PC-3 (cell line): ENCODE measurements at regions not wholly inside any gene's neighbourhood (a gene's known extent, or its start where the extent isn't known, plus 50 kb on each side); places are given as distances from the start of the nearest gene placed in this dataset.

Experiments
- CTCF ChIP-seq: fragments of 300-600 bp; sonication (generic); conservative IDR thresholded peaks from 2 replicates; pipeline ENCODE4 v1.5.1; 2017; ENCODE audit warnings: antibody characterized with exemption, low read depth, mild to moderate bottlenecking, low read length
- EZH2phosphoT487 ChIP-seq: fragments of 300-600 bp; sonication (generic); IDR thresholded peaks from 2 replicates; pipeline ENCODE4 v1.6.1; 2018; ENCODE audit warnings: mild to moderate bottlenecking, antibody characterized with exemption, low read length, borderline replicate concordance

GRCh38 chrX:115906881-115907280, 263.7 kb upstream of the AGTR2 start:
- TF ChIP-seq CTCF (no peak), EZH2phosphoT487 (no peak)
